ENCODE measurements at regions not wholly inside any gene's neighbourhood (a gene's known extent, or its start where the extent isn't known, plus 50 kb on each side); places are given as distances from the start of the nearest gene placed in this dataset.
"Not testable (repeated sequence)": the region's sequence is repeated elsewhere in the genome, so short reads cannot be mapped to it uniquely, and the experiment has no call there.

DNA sequence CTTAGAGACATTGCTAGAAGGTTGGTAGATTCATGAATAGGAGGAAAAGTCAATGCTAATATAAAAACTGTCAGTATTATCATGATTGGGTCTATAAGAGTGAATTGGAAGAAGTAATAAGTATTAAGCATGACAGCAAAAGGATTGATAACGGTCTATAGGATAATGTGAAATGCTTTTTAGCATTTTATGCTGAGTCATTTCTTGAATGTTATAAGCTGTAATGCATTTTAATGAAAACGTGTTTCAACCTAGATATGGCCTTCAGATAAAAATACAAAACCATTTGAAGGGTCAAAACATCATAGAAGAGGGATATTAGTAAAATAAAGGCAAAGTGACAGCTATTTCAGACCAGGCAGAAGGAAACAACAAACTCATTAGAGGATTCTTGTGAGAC is 353.5 kb downstream of the SH2D1A start:
- no peak for DNase-seq (ENCODE audit: low spot score)

DNA sequence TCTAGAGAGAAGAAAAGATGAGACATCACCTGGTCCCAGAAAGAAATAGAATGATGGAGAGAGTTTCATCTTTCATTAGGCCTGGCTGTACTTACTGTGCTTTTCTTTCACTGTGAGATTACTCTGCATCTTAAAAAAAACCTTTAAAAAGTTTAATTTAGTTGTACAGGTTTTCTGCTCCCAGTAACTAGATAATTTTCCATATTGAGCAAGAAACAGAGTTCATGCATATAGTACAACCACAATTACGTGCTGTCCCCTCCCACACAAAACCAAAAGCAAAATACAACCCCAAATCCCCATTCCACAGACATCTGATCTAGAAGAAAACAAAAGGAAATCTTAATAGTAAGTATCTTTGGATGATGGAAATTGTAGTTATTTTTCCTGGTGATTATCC is 371.2 kb downstream of the SH2D1A start:
- DNase-seq (ENCODE audit: low spot score) = no peak

- no peak for DNase-seq (ENCODE audit: low spot score)
These were observed 372.7 kb downstream of the SH2D1A start for GRCh38 chrX:124719060-124719459.

DNA sequence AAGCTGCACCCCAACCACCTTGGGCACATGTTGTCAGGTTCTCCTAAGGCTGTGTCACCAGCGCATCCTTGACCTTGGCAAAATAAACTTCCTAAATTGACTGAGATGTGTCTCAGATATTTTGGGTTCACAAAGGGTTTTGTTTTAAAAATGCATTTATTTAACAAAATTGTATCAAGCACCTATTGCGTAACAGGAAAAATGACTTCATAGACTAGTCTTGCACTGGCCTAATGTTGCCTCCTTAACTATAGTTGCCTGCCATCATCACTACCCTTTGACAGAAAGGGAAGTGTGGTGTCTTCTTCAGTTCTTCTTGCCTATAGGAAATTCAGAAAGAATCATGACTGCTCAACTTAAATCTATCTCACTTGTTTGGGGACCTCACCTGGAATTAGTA is 374.2 kb downstream of the SH2D1A start:
- no peak for DNase-seq (ENCODE audit: low spot score)

DNA sequence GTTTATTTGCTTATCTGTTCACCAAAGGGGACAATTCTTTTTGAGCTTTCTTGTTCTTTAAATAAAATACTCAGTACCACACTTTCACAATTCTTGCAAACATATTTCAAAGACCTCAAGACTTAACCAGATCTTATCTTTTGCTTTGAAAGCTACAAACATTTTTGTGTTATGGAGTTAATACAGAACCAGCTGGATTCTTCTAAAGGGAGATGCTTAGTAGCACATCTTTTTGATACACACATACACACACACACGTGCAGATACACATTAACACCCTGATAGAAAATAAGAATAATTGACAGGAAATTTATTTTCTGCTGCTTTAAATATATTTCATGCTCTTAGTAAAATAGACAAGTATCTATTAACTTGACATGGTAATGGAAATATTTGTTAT is 379.1 kb downstream of the SH2D1A start:
- DNase-seq (ENCODE audit: low spot score) = no peak

- DNase-seq (ENCODE audit: low spot score) = no peak
These were observed 379.9 kb downstream of the SH2D1A start for GRCh38 chrX:124726292-124726691.

DNA sequence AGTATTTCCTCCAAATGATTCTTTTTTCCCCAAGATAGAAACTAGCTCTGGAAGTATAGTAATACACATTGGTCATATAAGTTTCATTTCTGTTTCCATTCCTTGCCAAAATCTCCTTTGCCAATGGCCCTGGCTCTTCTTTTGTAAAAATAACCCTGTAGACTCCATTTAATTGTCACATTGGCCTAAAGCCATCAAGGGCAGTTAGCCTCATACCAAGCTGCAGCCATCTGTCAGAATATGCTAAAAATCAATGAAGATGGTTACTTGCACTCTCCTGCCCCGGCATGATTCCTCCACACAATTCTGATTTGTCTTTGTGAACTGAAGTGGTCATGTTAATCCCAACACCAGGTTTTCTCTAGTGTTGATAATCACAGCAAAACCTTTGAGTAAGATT is 380.5 kb downstream of the SH2D1A start:
- DNase-seq (ENCODE audit: low spot score) = no peak

GRCh38 chrX:124736553-124737270 is 390.3 kb downstream of the SH2D1A start:
- DNase-seq (ENCODE audit: low spot score) = no peak

DNA sequence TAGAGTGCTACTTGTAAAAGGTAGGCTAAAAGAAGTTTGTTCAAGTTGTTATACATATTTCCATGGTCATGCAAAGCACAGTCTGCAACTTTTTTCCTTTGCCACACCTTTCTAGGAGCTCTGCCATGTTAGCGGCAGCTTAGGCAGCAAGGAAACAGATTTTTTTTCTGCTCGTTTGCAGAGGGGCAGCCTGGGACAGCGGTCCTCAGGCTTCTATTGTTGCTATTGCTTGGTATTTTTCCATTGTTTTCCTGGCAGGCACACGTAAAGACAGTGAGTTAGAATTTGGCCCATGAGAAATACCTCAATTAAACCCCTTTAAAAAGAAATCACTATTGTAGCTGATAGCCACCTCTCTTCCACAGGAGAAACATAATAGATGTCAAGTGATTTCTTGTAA is 391.4 kb downstream of the SH2D1A start:
- DNase-seq (ENCODE audit: low spot score) = no peak

DNA sequence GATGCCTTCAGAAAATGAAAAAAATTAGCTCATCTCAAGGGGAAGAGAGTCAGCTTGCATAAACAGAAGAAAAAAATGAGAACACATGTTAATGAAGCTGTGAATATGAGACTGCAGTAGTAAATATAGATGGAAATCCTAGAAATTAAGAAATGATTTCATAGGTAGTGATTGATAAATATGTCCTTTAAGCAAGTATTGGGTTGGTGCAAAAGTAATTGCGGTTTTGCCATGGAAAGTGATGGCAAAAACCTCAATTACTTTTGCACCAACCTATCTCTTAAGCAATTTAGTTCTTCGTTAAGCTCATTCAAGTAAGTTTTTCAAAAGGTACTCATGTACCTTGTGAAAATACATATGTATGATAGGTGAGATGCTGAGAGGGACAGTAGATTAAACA is 400.9 kb downstream of the SH2D1A start:
- DNase-seq (ENCODE audit: low spot score) = peak; percentile 1

GRCh38 chrX:124764354-124764753 is 418.0 kb downstream of the SH2D1A start:
- DNase-seq (ENCODE audit: low spot score) = no peak

- no peak for DNase-seq (ENCODE audit: low spot score)
These were observed 422.8 kb downstream of the SH2D1A start for GRCh38 chrX:124769166-124769565.

- DNase-seq (ENCODE audit: low spot score) = no peak
These were observed 424.9 kb downstream of the SH2D1A start for GRCh38 chrX:124771292-124771691.

- not testable (repeated sequence) for DNase-seq (ENCODE audit: low spot score)
These were observed 441.9 kb downstream of the SH2D1A start for GRCh38 chrX:124788253-124788652.

DNA sequence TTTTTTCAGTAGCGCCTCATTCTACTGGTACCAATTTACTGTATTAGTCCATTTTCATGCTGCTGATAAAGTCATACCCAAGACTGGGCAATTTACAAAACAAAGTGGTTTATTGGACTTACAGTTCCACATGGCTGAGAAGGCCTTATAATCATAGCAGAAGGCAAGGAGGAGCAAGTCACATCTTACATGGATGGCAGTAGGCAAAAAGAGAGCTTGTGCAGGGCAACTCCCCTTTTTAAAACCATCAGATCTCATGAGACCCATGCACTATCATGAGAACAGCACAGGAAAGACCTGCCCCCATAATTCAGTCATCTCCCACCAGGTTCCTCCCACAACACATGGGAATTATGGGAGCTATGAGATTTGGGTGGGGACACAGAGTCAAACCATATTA is 443.5 kb downstream of the SH2D1A start:
- DNase-seq (ENCODE audit: low spot score) = not testable (repeated sequence)

- DNase-seq (ENCODE audit: low spot score) = no peak
These were observed 445.2 kb downstream of the SH2D1A start for GRCh38 chrX:124791492-124792095.

DNA sequence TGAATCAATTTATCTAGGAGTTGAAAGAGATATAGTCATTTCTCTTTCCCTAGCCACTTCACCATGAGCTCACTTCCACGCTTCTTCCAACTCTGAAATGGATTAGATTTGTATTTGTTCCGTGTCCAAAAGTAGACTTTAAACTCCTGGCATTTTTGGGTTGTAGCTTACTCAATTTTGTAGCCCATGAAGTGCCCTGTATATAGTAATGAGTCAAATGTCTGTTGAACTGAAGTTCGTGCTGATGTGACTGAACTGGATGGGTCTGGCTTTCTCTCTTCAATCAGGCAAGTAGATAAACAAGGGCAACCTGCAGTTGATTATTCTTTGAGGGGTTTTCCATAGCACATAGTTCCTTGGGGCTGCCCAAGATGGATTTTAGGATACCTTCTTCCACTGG is 450.6 kb downstream of the SH2D1A start:
- no peak for DNase-seq (ENCODE audit: low spot score)

- DNase-seq (ENCODE audit: low spot score) = no peak
These were observed 458.6 kb downstream of the SH2D1A start for GRCh38 chrX:124804962-124805361.

GRCh38 chrX:124805486-124805885 is 459.1 kb downstream of the SH2D1A start:
- DNase-seq (ENCODE audit: low spot score) = no peak

DNA sequence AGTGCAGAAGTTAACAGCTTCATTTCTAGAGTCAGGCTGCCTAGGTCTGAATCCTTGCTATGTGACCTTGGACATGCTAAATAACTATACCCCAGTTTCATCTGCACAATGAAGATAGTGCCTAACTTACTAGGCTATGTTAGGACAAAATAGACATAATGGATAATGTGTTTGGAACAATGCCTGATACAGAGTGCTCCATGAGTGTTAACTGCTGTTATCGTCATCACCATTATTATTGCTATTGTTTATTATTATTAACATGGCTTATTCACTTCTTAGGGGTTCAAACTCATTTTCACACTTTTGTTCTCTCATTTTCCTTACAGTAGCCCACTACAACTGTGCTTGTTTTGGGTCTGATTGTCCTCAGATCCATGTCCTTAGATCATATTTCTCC is 467.7 kb downstream of the SH2D1A start:
- DNase-seq (ENCODE audit: low spot score) = no peak

DNA sequence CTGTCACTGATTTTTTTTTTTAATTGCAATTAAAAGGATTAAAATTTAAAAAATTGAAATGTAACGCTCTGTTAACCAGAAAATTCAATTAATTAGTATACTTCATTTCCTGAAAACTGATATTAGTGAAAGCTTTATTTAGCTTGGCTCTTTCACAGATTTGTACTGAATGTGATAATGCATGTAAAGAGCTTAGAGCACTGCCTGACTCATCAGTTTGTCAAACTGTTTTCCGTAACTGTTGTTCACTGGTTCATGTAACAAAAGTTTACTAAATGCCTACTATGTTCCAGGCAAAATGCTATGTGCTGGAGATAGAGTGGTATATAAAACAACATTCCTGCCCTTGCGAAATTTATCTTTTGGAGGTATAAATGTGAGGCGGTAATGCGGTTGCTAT is 471.7 kb downstream of the SH2D1A start:
- no peak for DNase-seq (ENCODE audit: low spot score)

GRCh38 chrX:124818764-124819163 is 472.4 kb downstream of the SH2D1A start:
- no peak for DNase-seq (ENCODE audit: low spot score)

DNA sequence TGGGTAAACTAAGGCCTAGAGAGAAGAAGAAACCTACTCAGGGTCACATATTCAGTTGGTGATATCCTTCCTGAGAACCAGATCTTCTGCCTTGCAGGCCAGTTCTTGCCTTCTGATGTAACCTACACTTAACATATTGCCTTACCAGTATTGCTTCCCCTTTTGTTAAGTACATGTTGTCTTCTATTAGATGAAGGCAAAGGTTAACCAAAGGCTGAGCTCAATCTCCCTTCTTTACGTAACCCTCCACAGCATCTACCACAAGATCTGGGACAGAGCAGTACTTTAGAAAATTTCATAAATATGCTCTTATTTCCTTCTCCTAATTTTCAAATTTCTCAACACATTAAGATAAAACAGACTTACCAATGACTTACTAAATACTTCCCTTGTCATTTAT is 474.4 kb downstream of the SH2D1A start:
- no peak for DNase-seq (ENCODE audit: low spot score)

All from HT-29 (cell line).